ENCODE measurements at regions not wholly inside any gene's neighbourhood (a gene's known extent, or its start where the extent isn't known, plus 50 kb on each side); places are given as distances from the start of the nearest gene placed in this dataset.

- no peak for TF ChIP-seq POLR2AphosphoS5 (IDR thresholded peaks at IDR 0.05; ENCODE audit: low read depth, low read length)
- no peak for TF ChIP-seq REST (IDR thresholded peaks at IDR 0.05; ENCODE audit: insufficient read depth in 1 of 2, low read depth in 2 of 2, low read length in 2 of 2)
- TF ChIP-seq SIN3A (IDR thresholded peaks at IDR 0.05; ENCODE audit: borderline replicate concordance, insufficient read depth, low read length) = no peak
- no peak for TF ChIP-seq TAF1 (IDR thresholded peaks at IDR 0.05; ENCODE audit: borderline replicate concordance, insufficient read depth, low read length)
Measured at GRCh38 chr2:23124214-23124750, 260.7 kb upstream of the KLHL29 start.

All from PFSK-1 (cell line).